Loucy (cell line): ENCODE measurements at regions not wholly inside any gene's neighbourhood (a gene's known extent, or its start where the extent isn't known, plus 50 kb on each side); places are given as distances from the start of the nearest gene placed in this dataset.

Source experiments
- H2AFZ ChIP-seq: fragments of 200-600 bp; sonication (generic); 2 replicates; pipeline ENCODE4 v1.6.0; 2016; ENCODE audit warnings: antibody characterized with exemption, mild to moderate bottlenecking, low read length, moderate library complexity
- H3F3A ChIP-seq: fragments of 200-600 bp; 2 replicates; pipeline ENCODE4 v1.6.0; 2016; ENCODE audit warnings: antibody characterized with exemption, low read depth, mild to moderate bottlenecking
- H3K27me3 ChIP-seq: fragments of 200-600 bp; sonication (generic); 2 replicates; pipeline ENCODE4 v1.6.1; 2014; ENCODE audit warnings: low read length, mild to moderate bottlenecking; ENCODE audit not compliant: insufficient read depth, poor library complexity, severe bottlenecking
- H3K36me3 ChIP-seq: fragments of 200-600 bp; sonication (generic); 2 replicates; pipeline ENCODE4 v1.6.1; 2016; ENCODE audit warnings: low read length; ENCODE audit not compliant: insufficient read depth
- H3K4me1 ChIP-seq: fragments of 200-600 bp; sonication (generic); 2 replicates; pipeline ENCODE4 v1.5.1; 2014; ENCODE audit warnings: low read length, mild to moderate bottlenecking; ENCODE audit not compliant: insufficient read depth, poor library complexity, severe bottlenecking
- H3K4me2 ChIP-seq: fragments of 200-600 bp; sonication (generic); 2 replicates; pipeline ENCODE4 v1.6.0; 2014; ENCODE audit warnings: antibody characterized with exemption, low read length, low read depth, mild to moderate bottlenecking; ENCODE audit not compliant: poor library complexity, severe bottlenecking
- H3K4me3 ChIP-seq: fragments of 200-600 bp; sonication (generic); 2 replicates; pipeline ENCODE4 v1.5.1; 2014; ENCODE audit warnings: low read length, mild to moderate bottlenecking, mixed read lengths; ENCODE audit not compliant: poor library complexity, severe bottlenecking
- H3K79me2 ChIP-seq: fragments of 200-600 bp; sonication (generic); 2 replicates; pipeline ENCODE4 v1.6.1; 2014; ENCODE audit warnings: low read length; ENCODE audit not compliant: insufficient read depth
- H3K9ac ChIP-seq: fragments of 200-600 bp; sonication (generic); 2 replicates; pipeline ENCODE4 v1.6.0; 2014; ENCODE audit warnings: mild to moderate bottlenecking, low read depth, low read length, moderate library complexity; ENCODE audit not compliant: poor library complexity, severe bottlenecking
- H3K9me2 ChIP-seq: fragments of 200-600 bp; sonication (generic); replicated peaks from 2 replicates; pipeline ENCODE4 v1.6.1; 2016; ENCODE audit warnings: low read depth, low read length, mixed read lengths
- H3K9me3 ChIP-seq: fragments of 200-600 bp; sonication (generic); 2 replicates; pipeline ENCODE4 v1.6.1; 2014; ENCODE audit warnings: mild to moderate bottlenecking, antibody characterized with exemption, low read length, low read depth; ENCODE audit not compliant: insufficient read depth
- H4K20me1 ChIP-seq: fragments of 200-600 bp; sonication (generic); 2 replicates; pipeline ENCODE4 v1.6.0; 2014; ENCODE audit warnings: antibody characterized with exemption, low read length, mild to moderate bottlenecking; ENCODE audit not compliant: insufficient read depth, poor library complexity, severe bottlenecking
- CTCF ChIP-seq: fragments of 200-600 bp; sonication (generic); conservative IDR thresholded peaks from 2 replicates; pipeline ENCODE4 v1.5.1; 2014; ENCODE audit warnings: mild to moderate bottlenecking, antibody characterized with exemption, low read length
- EZH2phosphoT487 ChIP-seq: fragments of 200-600 bp; IDR thresholded peaks from 2 replicates; pipeline ENCODE4 v1.6.1; 2018; ENCODE audit warnings: antibody characterized with exemption, mild to moderate bottlenecking, moderate library complexity, borderline replicate concordance

- no peaks in the 10 kb centered on the region for H3F3A ChIP-seq
- no peak overlapping the region for H3K4me2 ChIP-seq
- no peak overlapping the region for H3K9ac ChIP-seq
- H3K9me3 ChIP-seq = no peaks in the 10 kb centered on the region
- H3K9me2 ChIP-seq = no peaks in the 10 kb centered on the region
- no peaks in the 10 kb centered on the region for H3K36me3 ChIP-seq
- H4K20me1 ChIP-seq = no peaks in the 10 kb centered on the region
- TF ChIP-seq CTCF (no peak), EZH2phosphoT487 (no peak)
- H2AFZ ChIP-seq = no peak overlapping the region
- no peaks in the 10 kb centered on the region for H3K27me3 ChIP-seq
- H3K4me1 ChIP-seq = no peaks in the 10 kb centered on the region
- H3K79me2 ChIP-seq = no peaks in the 10 kb centered on the region
- no peak overlapping the region for H3K4me3 ChIP-seq
These were observed 771.2 kb upstream of the LINC00305 start for GRCh38 chr18:64919971-64920570.

GRCh38 chr18:64918851-64919250 lies 770.0 kb upstream of the LINC00305 start:
- Histone ChIP-seq H3K9me3 (no peaks in the 10 kb centered on the region), H3K79me2 (no peaks in the 10 kb centered on the region), H3K27me3 (no peaks in the 10 kb centered on the region), H3K4me3 (no peak overlapping the region), H4K20me1 (no peaks in the 10 kb centered on the region), H3K4me1 (no peaks in the 10 kb centered on the region), H3K36me3 (no peaks in the 10 kb centered on the region), H3K4me2 (no peak overlapping the region), H3K9me2 (no peaks in the 10 kb centered on the region), H3F3A (no peaks in the 10 kb centered on the region), H2AFZ (no peak overlapping the region), H3K9ac (no peak overlapping the region)
- no peak for TF ChIP-seq EZH2phosphoT487
- no peak for TF ChIP-seq CTCF

- Histone ChIP-seq H3F3A (no peaks in the 10 kb centered on the region), H2AFZ (no peak overlapping the region), H3K9me3 (no peaks in the 10 kb centered on the region), H3K9ac (no peak overlapping the region), H4K20me1 (no peaks in the 10 kb centered on the region), H3K79me2 (no peaks in the 10 kb centered on the region), H3K4me1 (no peaks in the 10 kb centered on the region), H3K36me3 (no peaks in the 10 kb centered on the region), H3K4me3 (no peak overlapping the region), H3K9me2 (no peaks in the 10 kb centered on the region), H3K4me2 (no peak overlapping the region), H3K27me3 (no peaks in the 10 kb centered on the region)
- TF ChIP-seq EZH2phosphoT487 = no peak
- no peak for TF ChIP-seq CTCF
These were observed 744.5 kb upstream of the LINC00305 start for GRCh38 chr18:64893349-64893748.
